ENCODE measurements at regions not wholly inside any gene's neighbourhood (a gene's known extent, or its start where the extent isn't known, plus 50 kb on each side); places are given as distances from the start of the nearest gene placed in this dataset.
"Not testable (repeated sequence)": the region's sequence is repeated elsewhere in the genome, so short reads cannot be mapped to it uniquely, and the experiment has no call there.

GRCh38 chr5:124613273-124613953 lies 133.0 kb downstream of the ZNF608 start:
- H4K20me1 ChIP-seq (ENCODE audit: control insufficient read depth, extremely low read depth, insufficient read depth, low read length), result no peaks in the 10 kb centered on the region
- FAIRE-seq (no peak), DNase-seq (ENCODE audit: low read depth, low spot score) (no peak)
- no peaks in the 10 kb centered on the region for H3K27me3 ChIP-seq (ENCODE audit: control insufficient read depth, extremely low read depth, insufficient read depth, low read length)
- TF ChIP-seq, protein P1, sequence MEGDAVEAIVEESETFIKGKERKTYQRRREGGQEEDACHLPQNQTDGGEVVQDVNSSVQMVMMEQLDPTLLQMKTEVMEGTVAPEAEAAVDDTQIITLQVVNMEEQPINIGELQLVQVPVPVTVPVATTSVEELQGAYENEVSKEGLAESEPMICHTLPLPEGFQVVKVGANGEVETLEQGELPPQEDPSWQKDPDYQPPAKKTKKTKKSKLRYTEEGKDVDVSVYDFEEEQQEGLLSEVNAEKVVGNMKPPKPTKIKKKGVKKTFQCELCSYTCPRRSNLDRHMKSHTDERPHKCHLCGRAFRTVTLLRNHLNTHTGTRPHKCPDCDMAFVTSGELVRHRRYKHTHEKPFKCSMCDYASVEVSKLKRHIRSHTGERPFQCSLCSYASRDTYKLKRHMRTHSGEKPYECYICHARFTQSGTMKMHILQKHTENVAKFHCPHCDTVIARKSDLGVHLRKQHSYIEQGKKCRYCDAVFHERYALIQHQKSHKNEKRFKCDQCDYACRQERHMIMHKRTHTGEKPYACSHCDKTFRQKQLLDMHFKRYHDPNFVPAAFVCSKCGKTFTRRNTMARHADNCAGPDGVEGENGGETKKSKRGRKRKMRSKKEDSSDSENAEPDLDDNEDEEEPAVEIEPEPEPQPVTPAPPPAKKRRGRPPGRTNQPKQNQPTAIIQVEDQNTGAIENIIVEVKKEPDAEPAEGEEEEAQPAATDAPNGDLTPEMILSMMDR (optimal IDR thresholded peaks at IDR 0.05 in 1 of 3, IDR thresholded peaks at IDR 0.05 in 1 of 3, conservative IDR thresholded peaks at IDR 0.05 in 1 of 3; ENCODE audit: extremely low read depth in 1 of 3, insufficient read depth in 2 of 3, low read length in 3 of 3), result no peak
- TF ChIP-seq EZH2 (IDR thresholded peaks at IDR 0.05; ENCODE audit: low read length), result no peak
- H3K9me3 ChIP-seq (ENCODE audit: control insufficient read depth, low read depth, low read length), result no peaks in the 10 kb centered on the region
- no peaks in the 10 kb centered on the region for H3K79me2 ChIP-seq (ENCODE audit: control insufficient read depth, insufficient read depth, low read length)
- H3K4me3 ChIP-seq (ENCODE audit: control insufficient read depth in 2 of 3, extremely low read depth in 1 of 3, insufficient read depth in 2 of 3, low read depth in 1 of 3, low read length in 3 of 3), result no peak overlapping the region
- no peak overlapping the region for H3K27ac ChIP-seq (ENCODE audit: control insufficient read depth, insufficient read depth, low read length)
- H3K9me1 ChIP-seq (ENCODE audit: control insufficient read depth, extremely low read depth, insufficient read depth, low read length), result no peaks in the 10 kb centered on the region
- H2AFZ ChIP-seq (ENCODE audit: control insufficient read depth, low read length), result no peak overlapping the region
- H3K4me2 ChIP-seq (ENCODE audit: control insufficient read depth, extremely low read depth, insufficient read depth, low read depth, low read length), result no peak overlapping the region
- dilution Hi-C loops (cut with MboI; ENCODE audit: extremely low pct_ligation_motif_present, low sequenced_read_pairs), result no loop called here
- H3K36me3 ChIP-seq (ENCODE audit: control insufficient read depth in 2 of 2, extremely low read depth in 1 of 2, insufficient read depth in 2 of 2, low read length in 2 of 2), result no peaks in the 10 kb centered on the region
- H3K4me1 ChIP-seq (ENCODE audit: control insufficient read depth, extremely low read depth, insufficient read depth, low read length), result no peaks in the 10 kb centered on the region
- H3K9ac ChIP-seq (ENCODE audit: control insufficient read depth, extremely low read depth, insufficient read depth, low read length), result no peak overlapping the region

DNA sequence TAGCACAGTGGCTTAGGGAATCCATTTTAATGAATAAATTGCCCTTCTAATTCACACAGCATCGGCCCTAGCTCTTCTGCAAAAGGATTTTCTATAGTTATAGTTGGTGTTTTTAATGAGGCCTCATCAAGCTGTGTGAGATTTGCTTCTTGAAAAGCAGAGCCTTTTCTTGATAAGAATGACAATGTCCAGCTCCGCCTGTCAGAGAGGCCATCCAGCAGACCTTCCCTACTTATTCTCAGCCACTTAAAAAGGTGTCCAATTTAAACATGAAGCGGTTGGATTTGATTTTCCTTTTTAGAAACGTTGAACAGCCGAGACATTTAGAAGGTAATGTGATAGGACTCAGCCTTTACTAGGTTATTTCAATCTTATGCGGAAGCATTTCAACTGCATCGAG lies 134.4 kb downstream of the ZNF608 start:
- no peaks in the 10 kb centered on the region for H3K79me2 ChIP-seq (ENCODE audit: control insufficient read depth, insufficient read depth, low read length)
- no peak overlapping the region for H3K9ac ChIP-seq (ENCODE audit: control insufficient read depth, extremely low read depth, insufficient read depth, low read length)
- no peaks in the 10 kb centered on the region for H3K9me1 ChIP-seq (ENCODE audit: control insufficient read depth, extremely low read depth, insufficient read depth, low read length)
- H3K4me2 ChIP-seq (ENCODE audit: control insufficient read depth, extremely low read depth, insufficient read depth, low read depth, low read length), result no peak overlapping the region
- TF ChIP-seq EZH2 (IDR thresholded peaks at IDR 0.05; ENCODE audit: low read length), result no peak
- TF ChIP-seq, protein P1 (optimal IDR thresholded peaks at IDR 0.05 in 1 of 3, IDR thresholded peaks at IDR 0.05 in 1 of 3, conservative IDR thresholded peaks at IDR 0.05 in 1 of 3; ENCODE audit: extremely low read depth in 1 of 3, insufficient read depth in 2 of 3, low read length in 3 of 3), result no peak
- dilution Hi-C loops (cut with MboI; ENCODE audit: extremely low pct_ligation_motif_present, low sequenced_read_pairs), result no loop called here
- no peak overlapping the region for H3K4me3 ChIP-seq (ENCODE audit: control insufficient read depth in 2 of 3, extremely low read depth in 1 of 3, insufficient read depth in 2 of 3, low read depth in 1 of 3, low read length in 3 of 3)
- no peaks in the 10 kb centered on the region for H4K20me1 ChIP-seq (ENCODE audit: control insufficient read depth, extremely low read depth, insufficient read depth, low read length)
- no peak overlapping the region for H3K27ac ChIP-seq (ENCODE audit: control insufficient read depth, insufficient read depth, low read length)
- no peak overlapping the region for H2AFZ ChIP-seq (ENCODE audit: control insufficient read depth, low read length)
- no peaks in the 10 kb centered on the region for H3K36me3 ChIP-seq (ENCODE audit: control insufficient read depth in 2 of 2, extremely low read depth in 1 of 2, insufficient read depth in 2 of 2, low read length in 2 of 2)
- no peaks in the 10 kb centered on the region for H3K27me3 ChIP-seq (ENCODE audit: control insufficient read depth, extremely low read depth, insufficient read depth, low read length)
- no peaks in the 10 kb centered on the region for H3K9me3 ChIP-seq (ENCODE audit: control insufficient read depth, low read depth, low read length)
- FAIRE-seq (no peak), DNase-seq (ENCODE audit: low read depth, low spot score) (no peak)
- H3K4me1 ChIP-seq (ENCODE audit: control insufficient read depth, extremely low read depth, insufficient read depth, low read length), result no peaks in the 10 kb centered on the region

- H3K9me1 ChIP-seq (ENCODE audit: control insufficient read depth, extremely low read depth, insufficient read depth, low read length); H3K36me3 ChIP-seq (ENCODE audit: control insufficient read depth in 2 of 2, extremely low read depth in 1 of 2, insufficient read depth in 2 of 2, low read length in 2 of 2); dilution Hi-C loops (cut with MboI; ENCODE audit: extremely low pct_ligation_motif_present, low sequenced_read_pairs); H3K9me3 ChIP-seq (ENCODE audit: control insufficient read depth, low read depth, low read length); H4K20me1 ChIP-seq (ENCODE audit: control insufficient read depth, extremely low read depth, insufficient read depth, low read length); H3K9ac ChIP-seq (ENCODE audit: control insufficient read depth, extremely low read depth, insufficient read depth, low read length); H3K27me3 ChIP-seq (ENCODE audit: control insufficient read depth, extremely low read depth, insufficient read depth, low read length); H3K27ac ChIP-seq (ENCODE audit: control insufficient read depth, insufficient read depth, low read length); H3K4me2 ChIP-seq (ENCODE audit: control insufficient read depth, extremely low read depth, insufficient read depth, low read depth, low read length); H3K4me1 ChIP-seq (ENCODE audit: control insufficient read depth, extremely low read depth, insufficient read depth, low read length); H3K79me2 ChIP-seq (ENCODE audit: control insufficient read depth, insufficient read depth, low read length); DNase-seq (ENCODE audit: low read depth, low spot score); FAIRE-seq; H2AFZ ChIP-seq (ENCODE audit: control insufficient read depth, low read length); H3K4me3 ChIP-seq (ENCODE audit: control insufficient read depth in 2 of 3, extremely low read depth in 1 of 3, insufficient read depth in 2 of 3, low read depth in 1 of 3, low read length in 3 of 3): not testable (repeated sequence)
Measured at GRCh38 chr5:124611262-124611661, 135.2 kb downstream of the ZNF608 start.

DNA sequence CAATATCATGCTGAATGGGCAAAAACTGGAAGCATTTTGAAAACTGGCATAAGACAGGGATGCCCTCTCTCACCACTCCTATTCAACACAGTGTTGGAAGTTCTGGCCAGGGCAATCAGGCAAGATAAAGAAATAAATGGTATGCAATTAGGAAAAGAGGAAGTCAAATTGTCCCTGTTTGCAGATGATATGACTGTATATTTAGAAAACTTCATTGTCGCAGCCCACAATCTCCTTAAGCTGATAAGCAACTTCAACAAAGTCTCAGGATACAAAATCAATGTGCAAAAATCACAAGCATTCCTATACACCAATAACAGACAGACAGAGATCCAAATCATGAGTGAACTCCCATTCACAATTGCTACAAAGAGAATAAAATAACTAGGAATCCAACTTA lies 136.8 kb downstream of the ZNF608 start:
- H3K27me3 ChIP-seq (ENCODE audit: control insufficient read depth, extremely low read depth, insufficient read depth, low read length); DNase-seq (ENCODE audit: low read depth, low spot score); H3K4me1 ChIP-seq (ENCODE audit: control insufficient read depth, extremely low read depth, insufficient read depth, low read length); H3K9me1 ChIP-seq (ENCODE audit: control insufficient read depth, extremely low read depth, insufficient read depth, low read length); H3K27ac ChIP-seq (ENCODE audit: control insufficient read depth, insufficient read depth, low read length); H2AFZ ChIP-seq (ENCODE audit: control insufficient read depth, low read length); H3K36me3 ChIP-seq (ENCODE audit: control insufficient read depth in 2 of 2, extremely low read depth in 1 of 2, insufficient read depth in 2 of 2, low read length in 2 of 2); H3K79me2 ChIP-seq (ENCODE audit: control insufficient read depth, insufficient read depth, low read length); H4K20me1 ChIP-seq (ENCODE audit: control insufficient read depth, extremely low read depth, insufficient read depth, low read length); H3K4me2 ChIP-seq (ENCODE audit: control insufficient read depth, extremely low read depth, insufficient read depth, low read depth, low read length); dilution Hi-C loops (cut with MboI; ENCODE audit: extremely low pct_ligation_motif_present, low sequenced_read_pairs); FAIRE-seq; H3K9me3 ChIP-seq (ENCODE audit: control insufficient read depth, low read depth, low read length); H3K9ac ChIP-seq (ENCODE audit: control insufficient read depth, extremely low read depth, insufficient read depth, low read length); H3K4me3 ChIP-seq (ENCODE audit: control insufficient read depth in 2 of 3, extremely low read depth in 1 of 3, insufficient read depth in 2 of 3, low read depth in 1 of 3, low read length in 3 of 3): not testable (repeated sequence)

Measured in keratinocyte (primary cell).